DMS153 (cell line): ENCODE measurements at regions not wholly inside any gene's neighbourhood (a gene's known extent, or its start where the extent isn't known, plus 50 kb on each side); places are given as distances from the start of the nearest gene placed in this dataset.
"Not testable (repeated sequence)": the region's sequence is repeated elsewhere in the genome, so short reads cannot be mapped to it uniquely, and the experiment has no call there.

ENCODE experiments used
- DNase-seq: peaks from one replicate; lab custom pipeline; 2025; lab: John Stamatoyannopoulos, UW

- no peak for DNase-seq
Observed at GRCh38 chr1:101410048-101410878, 173.4 kb downstream of the S1PR1 start.

GRCh38 chr1:101420406-101420805 is 183.6 kb downstream of the S1PR1 start:
- DNase-seq = no peak

GRCh38 chr1:101428083-101428482 is 191.3 kb downstream of the S1PR1 start:
- not testable (repeated sequence) for DNase-seq

- DNase-seq = no peak
Observed at GRCh38 chr1:101428562-101428961, 191.7 kb downstream of the S1PR1 start.

GRCh38 chr1:101431956-101432510 is 195.2 kb downstream of the S1PR1 start:
- DNase-seq = peak; percentile 12

- DNase-seq = no peak
Observed at GRCh38 chr1:101435831-101436511, 199.2 kb downstream of the S1PR1 start.

GRCh38 chr1:101437800-101438199 is 201.0 kb downstream of the S1PR1 start:
- DNase-seq = no peak

- no peak for DNase-seq
Observed at GRCh38 chr1:101438359-101438758, 201.5 kb downstream of the S1PR1 start.

GRCh38 chr1:101440485-101440884 is 203.7 kb downstream of the S1PR1 start:
- no peak for DNase-seq

GRCh38 chr1:101444381-101444780 is 207.6 kb downstream of the S1PR1 start:
- no peak for DNase-seq

GRCh38 chr1:101444873-101445618 is 208.2 kb downstream of the S1PR1 start:
- no peak for DNase-seq

- DNase-seq = no peak
Observed at GRCh38 chr1:101448018-101448417, 211.2 kb downstream of the S1PR1 start.

GRCh38 chr1:101450691-101451090 is 213.9 kb downstream of the S1PR1 start:
- not testable (repeated sequence) for DNase-seq

GRCh38 chr1:101451888-101452287 is 215.1 kb downstream of the S1PR1 start:
- DNase-seq = no peak

GRCh38 chr1:101452825-101453224 is 216.0 kb downstream of the S1PR1 start:
- no peak for DNase-seq

GRCh38 chr1:101453844-101454243 is 217.0 kb downstream of the S1PR1 start:
- no peak for DNase-seq

GRCh38 chr1:101455166-101455565 is 218.3 kb downstream of the S1PR1 start:
- no peak for DNase-seq

- no peak for DNase-seq
Observed at GRCh38 chr1:101460739-101461138, 223.9 kb downstream of the S1PR1 start.

- no peak for DNase-seq
Observed at GRCh38 chr1:101463195-101463594, 226.4 kb downstream of the S1PR1 start.

- DNase-seq = no peak
Observed at GRCh38 chr1:101465941-101466340, 229.1 kb downstream of the S1PR1 start.

- DNase-seq = no peak
Observed at GRCh38 chr1:101474039-101474665, 237.3 kb downstream of the S1PR1 start.

GRCh38 chr1:101476541-101476940 is 239.7 kb downstream of the S1PR1 start:
- no peak for DNase-seq
